Right lobe of liver (tissue), 4 donors: ENCODE measurements at regions not wholly inside any gene's neighbourhood (a gene's known extent, or its start where the extent isn't known, plus 50 kb on each side); places are given as distances from the start of the nearest gene placed in this dataset.

Experiments used
- POLR2A ChIP-seq: fragments of 450-650 bp; IDR thresholded peaks from one replicate; pipeline ENCODE4 v1.6.1; 2017; ENCODE audit warnings: antibody characterized with exemption, mild to moderate bottlenecking
- TF ChIP-seq, protein P1 (sequence below), 4 donors: fragments of 200-600 bp in 3 of 4; fragments of 450-650 bp in 1 of 4; IDR thresholded peaks; one replicate each; pipeline versions ENCODE4 v1.5.1 to v1.8.0; 2016 to 2022; ENCODE audit warnings: antibody characterized with exemption in 4 of 4, mild to moderate bottlenecking in 2 of 4
- donor health status: DM: no; HTN: no; CAD: no.
- donor health status: DM: no; HTN: no; CAD: no.
- donor health status: DM: no; HTN: yes; CAD: no.

DNA sequence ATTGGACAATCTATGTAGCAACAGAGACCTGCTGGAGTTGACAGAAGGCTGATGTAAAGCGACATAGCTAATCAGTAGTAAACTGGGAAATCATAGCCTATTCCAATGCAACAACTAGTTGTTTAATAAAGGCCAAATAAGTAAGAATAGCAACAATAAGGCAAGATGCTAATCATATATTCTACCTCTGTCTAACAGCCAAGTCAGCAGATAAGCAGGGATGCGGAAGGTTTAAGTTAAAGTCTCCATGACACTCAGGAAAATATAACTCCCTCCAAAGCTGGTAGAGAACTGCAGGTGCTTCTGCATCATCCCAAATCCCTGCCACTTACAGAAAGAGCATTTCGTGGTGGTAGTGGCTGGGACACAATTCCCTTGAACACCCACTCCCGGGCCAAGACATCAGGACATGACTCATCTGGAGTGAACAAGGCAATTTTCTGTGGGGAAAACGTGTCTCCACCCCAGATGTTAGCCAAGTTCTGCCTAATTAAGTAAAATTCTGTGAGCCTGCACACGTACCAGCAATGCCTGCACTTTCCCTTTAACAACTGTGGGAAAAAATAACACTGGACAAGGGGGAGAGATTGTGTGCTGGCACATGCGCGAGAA is 413.6 kb upstream of the ID2 start:
- TF ChIP-seq, protein P1, sequence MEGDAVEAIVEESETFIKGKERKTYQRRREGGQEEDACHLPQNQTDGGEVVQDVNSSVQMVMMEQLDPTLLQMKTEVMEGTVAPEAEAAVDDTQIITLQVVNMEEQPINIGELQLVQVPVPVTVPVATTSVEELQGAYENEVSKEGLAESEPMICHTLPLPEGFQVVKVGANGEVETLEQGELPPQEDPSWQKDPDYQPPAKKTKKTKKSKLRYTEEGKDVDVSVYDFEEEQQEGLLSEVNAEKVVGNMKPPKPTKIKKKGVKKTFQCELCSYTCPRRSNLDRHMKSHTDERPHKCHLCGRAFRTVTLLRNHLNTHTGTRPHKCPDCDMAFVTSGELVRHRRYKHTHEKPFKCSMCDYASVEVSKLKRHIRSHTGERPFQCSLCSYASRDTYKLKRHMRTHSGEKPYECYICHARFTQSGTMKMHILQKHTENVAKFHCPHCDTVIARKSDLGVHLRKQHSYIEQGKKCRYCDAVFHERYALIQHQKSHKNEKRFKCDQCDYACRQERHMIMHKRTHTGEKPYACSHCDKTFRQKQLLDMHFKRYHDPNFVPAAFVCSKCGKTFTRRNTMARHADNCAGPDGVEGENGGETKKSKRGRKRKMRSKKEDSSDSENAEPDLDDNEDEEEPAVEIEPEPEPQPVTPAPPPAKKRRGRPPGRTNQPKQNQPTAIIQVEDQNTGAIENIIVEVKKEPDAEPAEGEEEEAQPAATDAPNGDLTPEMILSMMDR (IDR thresholded peaks at IDR 0.05): no peak
- TF ChIP-seq POLR2A: no peak
